ENCODE measurements at regions not wholly inside any gene's neighbourhood (a gene's known extent, or its start where the extent isn't known, plus 50 kb on each side); places are given as distances from the start of the nearest gene placed in this dataset.

DNA sequence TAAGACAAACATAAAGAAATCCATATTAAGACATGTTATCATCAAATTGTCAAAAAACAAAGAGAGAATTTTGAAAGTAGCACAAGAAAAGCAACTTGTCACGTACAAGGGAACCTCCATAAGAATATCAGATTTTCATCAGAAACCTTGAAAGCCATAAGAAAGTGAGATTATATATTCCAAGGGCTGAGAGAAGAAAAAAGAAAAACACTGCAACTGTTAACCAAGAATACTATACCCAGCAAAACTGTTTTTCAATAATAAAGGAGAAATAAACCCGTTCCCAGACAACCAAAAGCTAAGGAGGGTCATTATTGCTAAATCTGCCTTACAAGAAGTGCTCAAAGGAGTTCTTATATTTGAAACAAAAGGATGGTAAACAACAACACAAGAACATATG, 94.7 kb upstream of the TSPAN8 start:
- Histone ChIP-seq H3K4me1 (no peaks in the 10 kb centered on the region), H3K27ac (no peak overlapping the region), H3K27me3 (no peaks in the 10 kb centered on the region), H3K36me3 (no peaks in the 10 kb centered on the region), H3K4me3 (no peak overlapping the region), H3K9me3 (peaks cover 0 to 10% (median 0%) of the 10 kb centered on the region in 3 donors)
- DNase-seq (no peak), ATAC-seq (no peak)
- in situ Hi-C loops (cut with MboI; ENCODE audit: low sequenced_read_pairs in 4 of 4): loop anchor here in 1 of 4 donors (25.0 kb wide), 1 partner anchor 140 kb away; no protein-coding TSS in a partner anchor
- no peak for TF ChIP-seq CTCF (IDR thresholded peaks at IDR 0.05 in 4 of 5, conservative IDR thresholded peaks at IDR 0.05 in 1 of 5)
- no peak for TF ChIP-seq POLR2A (IDR thresholded peaks at IDR 0.05)
- intact Hi-C loops (cut with DNase I; ENCODE audit: low total_unique reads): no loop called here

DNA sequence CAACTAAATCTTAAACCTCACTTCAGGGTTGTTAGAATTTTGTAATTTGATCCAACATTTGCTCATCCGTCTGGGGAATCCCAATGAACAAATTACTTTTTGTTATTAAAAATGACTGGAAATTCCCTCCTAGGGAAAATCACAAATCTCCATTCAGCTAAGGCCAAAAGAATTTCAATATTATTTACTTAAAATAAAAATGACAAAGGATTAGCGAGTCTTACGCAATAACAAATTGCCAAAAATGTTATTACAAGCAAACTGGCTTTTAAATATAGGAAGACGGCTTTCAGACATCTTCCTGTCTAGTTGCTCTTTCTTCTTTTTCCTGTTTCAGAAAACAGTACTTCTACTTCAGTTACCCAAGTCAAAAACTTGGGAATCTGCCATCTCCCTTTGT, 92.4 kb upstream of the TSPAN8 start:
- H3K4me1 ChIP-seq: no peaks in the 10 kb centered on the region
- intact Hi-C loops (cut with DNase I; ENCODE audit: low total_unique reads): no loop called here
- in situ Hi-C loops (cut with MboI; ENCODE audit: low sequenced_read_pairs in 4 of 4): loop anchor here in 1 of 4 donors (25.0 kb wide), 1 partner anchor 138 kb away; no protein-coding TSS in a partner anchor
- no peak overlapping the region for H3K27ac ChIP-seq
- ATAC-seq (no peak), DNase-seq (no peak)
- H3K36me3 ChIP-seq: no peaks in the 10 kb centered on the region
- no peak overlapping the region for H3K4me3 ChIP-seq
- peaks cover 0 to 10% (median 0%) of the 10 kb centered on the region in 3 donors for H3K9me3 ChIP-seq
- no peaks in the 10 kb centered on the region for H3K27me3 ChIP-seq
- TF ChIP-seq CTCF (IDR thresholded peaks at IDR 0.05 in 4 of 5, conservative IDR thresholded peaks at IDR 0.05 in 1 of 5) (no peak), POLR2A (IDR thresholded peaks at IDR 0.05) (no peak)

- Histone ChIP-seq H3K36me3 (no peaks in the 10 kb centered on the region), H3K9me3 (no peaks in the 10 kb centered on the region), H3K4me1 (no peaks in the 10 kb centered on the region), H3K27ac (no peak overlapping the region), H3K4me3 (no peak overlapping the region), H3K27me3 (no peaks in the 10 kb centered on the region)
- DNase-seq (no peak), ATAC-seq (no peak)
- in situ Hi-C loops (cut with MboI; ENCODE audit: low sequenced_read_pairs in 4 of 4) (no loop called here), intact Hi-C loops (cut with DNase I; ENCODE audit: low total_unique reads) (no loop called here)
- TF ChIP-seq CTCF (IDR thresholded peaks at IDR 0.05 in 4 of 5, conservative IDR thresholded peaks at IDR 0.05 in 1 of 5): no peak
- no peak for TF ChIP-seq POLR2A (IDR thresholded peaks at IDR 0.05)
Observed at GRCh38 chr12:71243370-71243769, 85.6 kb upstream of the TSPAN8 start.

DNA sequence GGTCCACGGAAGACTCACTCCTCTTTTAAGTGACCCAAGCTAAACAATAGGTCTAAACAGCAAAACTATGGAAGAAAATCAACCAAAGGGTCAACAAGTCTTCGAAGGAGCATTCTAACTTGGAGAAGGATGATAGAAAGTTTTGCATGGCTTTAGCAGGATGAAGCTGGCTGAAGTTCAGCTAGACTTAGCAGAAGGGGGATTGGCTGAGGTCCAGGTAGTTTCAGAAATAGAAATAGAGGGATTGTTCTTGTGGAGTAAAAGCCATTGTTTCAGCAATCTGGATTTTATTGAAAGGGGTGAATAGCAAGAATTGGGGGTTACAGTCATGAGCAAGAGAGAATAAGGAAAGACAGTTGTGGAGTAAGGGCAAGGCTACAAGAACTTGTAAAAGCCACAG, 84.7 kb upstream of the TSPAN8 start:
- H3K27ac ChIP-seq: no peak overlapping the region

More for the DNA sequence above, 84.7 kb upstream of the TSPAN8 start:
- Histone ChIP-seq H3K9me3 (no peaks in the 10 kb centered on the region), H3K36me3 (no peaks in the 10 kb centered on the region), H3K27me3 (no peaks in the 10 kb centered on the region), H3K4me3 (no peak overlapping the region), H3K4me1 (no peaks in the 10 kb centered on the region)
- in situ Hi-C loops (cut with MboI; ENCODE audit: low sequenced_read_pairs in 4 of 4): no loop called here
- ATAC-seq (no peak), DNase-seq (no peak)
- intact Hi-C loops (cut with DNase I; ENCODE audit: low total_unique reads): no loop called here
- TF ChIP-seq POLR2A (IDR thresholded peaks at IDR 0.05) (no peak), CTCF (IDR thresholded peaks at IDR 0.05 in 4 of 5, conservative IDR thresholded peaks at IDR 0.05 in 1 of 5) (no peak)

Data from gastrocnemius medialis (tissue), 4 donors.